Tibial nerve (tissue), 4 donors: ENCODE measurements at regions not wholly inside any gene's neighbourhood (a gene's known extent, or its start where the extent isn't known, plus 50 kb on each side); places are given as distances from the start of the nearest gene placed in this dataset.

Source experiments
- CTCF ChIP-seq, 5 experiments: fragments of 200-600 bp in 3 of 5; fragments of 450-650 bp in 2 of 5; sonication (generic) in 3 of 5; IDR thresholded peaks; one replicate each; pipeline ENCODE4 v1.5.1; 2016 to 2019; ENCODE audit warnings: antibody characterized with exemption in 5 of 5, mild to moderate bottlenecking in 3 of 5, moderate library complexity in 2 of 5
- EP300 ChIP-seq, 2 donors: sonication (generic); formaldehyde crosslinking; IDR thresholded peaks; one replicate each; pipeline ENCODE4 v1.6.1; 2017; ENCODE audit warnings: antibody characterized with exemption in 2 of 2, mild to moderate bottlenecking in 1 of 2
- POLR2A ChIP-seq, 2 donors: fragments of 450-650 bp; IDR thresholded peaks; one replicate each; pipeline ENCODE4 v1.6.1; 2017; ENCODE audit warnings: antibody characterized with exemption in 2 of 2, mild to moderate bottlenecking in 2 of 2, moderate library complexity in 2 of 2

- TF ChIP-seq EP300 (IDR thresholded peaks at IDR 0.05) (no peak), CTCF (IDR thresholded peaks at IDR 0.05) (no peak), POLR2A (IDR thresholded peaks at IDR 0.05) (no peak)
Observed at GRCh38 chr15:46232471-46232870, 597.6 kb downstream of the SQOR start.
